ENCODE measurements at regions not wholly inside any gene's neighbourhood (a gene's known extent, or its start where the extent isn't known, plus 50 kb on each side); places are given as distances from the start of the nearest gene placed in this dataset.

- TF ChIP-seq GATA3 (IDR thresholded peaks at IDR 0.05; ENCODE audit: low read depth, low read length) (no peak), GATA2 (IDR thresholded peaks at IDR 0.05; ENCODE audit: low read depth, low read length) (no peak)
Measured at GRCh38 chr5:51651889-51652288, 268.6 kb downstream of the ISL1 start.
